ENCODE measurements at regions not wholly inside any gene's neighbourhood (a gene's known extent, or its start where the extent isn't known, plus 50 kb on each side); places are given as distances from the start of the nearest gene placed in this dataset.

DNA sequence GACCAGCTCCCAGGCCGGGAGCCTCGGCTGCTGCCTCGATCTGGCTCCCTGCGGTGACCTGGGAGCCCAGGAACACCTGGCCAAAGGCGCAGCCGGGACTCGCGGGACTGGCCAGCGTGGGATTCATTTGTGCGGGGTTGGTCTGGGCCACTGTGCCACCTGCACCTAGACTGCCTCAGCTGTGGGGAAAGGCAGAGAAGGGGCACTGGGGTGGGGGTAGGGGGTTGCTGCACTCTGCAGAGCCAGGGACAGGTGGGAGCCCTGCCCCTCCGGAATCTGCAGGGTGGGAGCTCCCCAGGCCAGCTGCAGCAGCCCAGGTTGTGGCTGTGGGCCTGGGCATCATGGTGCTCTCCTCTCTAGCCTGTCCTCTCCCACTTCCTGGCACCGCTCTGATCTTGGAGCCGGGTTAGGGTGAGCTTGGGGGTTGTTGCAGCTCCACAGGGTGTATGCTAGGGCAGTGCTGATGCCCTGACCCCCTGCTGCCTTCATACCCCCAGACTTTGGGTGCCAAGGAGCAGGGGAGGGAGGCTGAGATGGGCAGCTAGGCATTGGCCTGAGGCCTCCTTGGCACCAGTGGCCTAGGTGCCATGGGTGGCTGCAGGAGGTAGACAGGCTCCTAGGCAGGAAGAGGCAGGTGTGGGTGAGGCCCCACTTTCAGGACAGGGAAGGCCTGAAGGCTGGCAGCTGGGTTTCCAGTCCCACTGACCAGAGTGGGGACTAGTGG is 57.5 kb upstream of the ETV3 start:
- DNase-seq (no peak), ATAC-seq (no peak)
- TF ChIP-seq, protein P1, sequence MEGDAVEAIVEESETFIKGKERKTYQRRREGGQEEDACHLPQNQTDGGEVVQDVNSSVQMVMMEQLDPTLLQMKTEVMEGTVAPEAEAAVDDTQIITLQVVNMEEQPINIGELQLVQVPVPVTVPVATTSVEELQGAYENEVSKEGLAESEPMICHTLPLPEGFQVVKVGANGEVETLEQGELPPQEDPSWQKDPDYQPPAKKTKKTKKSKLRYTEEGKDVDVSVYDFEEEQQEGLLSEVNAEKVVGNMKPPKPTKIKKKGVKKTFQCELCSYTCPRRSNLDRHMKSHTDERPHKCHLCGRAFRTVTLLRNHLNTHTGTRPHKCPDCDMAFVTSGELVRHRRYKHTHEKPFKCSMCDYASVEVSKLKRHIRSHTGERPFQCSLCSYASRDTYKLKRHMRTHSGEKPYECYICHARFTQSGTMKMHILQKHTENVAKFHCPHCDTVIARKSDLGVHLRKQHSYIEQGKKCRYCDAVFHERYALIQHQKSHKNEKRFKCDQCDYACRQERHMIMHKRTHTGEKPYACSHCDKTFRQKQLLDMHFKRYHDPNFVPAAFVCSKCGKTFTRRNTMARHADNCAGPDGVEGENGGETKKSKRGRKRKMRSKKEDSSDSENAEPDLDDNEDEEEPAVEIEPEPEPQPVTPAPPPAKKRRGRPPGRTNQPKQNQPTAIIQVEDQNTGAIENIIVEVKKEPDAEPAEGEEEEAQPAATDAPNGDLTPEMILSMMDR (IDR thresholded peaks at IDR 0.05), result no peak
- Mint-ChIP-seq H3K27ac (no peak overlapping the region), H3K27me3 (peaks cover 17% of the 10 kb centered on the region), H3K4me3 (no peak overlapping the region), H3K9me3 (no peaks in the 10 kb centered on the region), H3K4me1 (ENCODE audit: low read depth) (no peaks in the 10 kb centered on the region), H3K36me3 (ENCODE audit: low read depth) (no peaks in the 10 kb centered on the region)
- ChIA-PET POLR2A (interaction anchor here (0.6 kb wide), 1 partner anchor 16 kb away, joined by 3 read pairs; no protein-coding TSS in a partner anchor), CTCF (interaction anchor here (0.9 to 2.6 kb wide), 11 partner anchors 8 to 301 kb away, joined by 3 to 12 read pairs (median 4); no protein-coding TSS in a partner anchor)
- intact Hi-C loops (cut with micrococcal nuclease), result loop anchor here (10.0 kb wide), 1 partner anchor 159 kb away; no protein-coding TSS in a partner anchor

DNA sequence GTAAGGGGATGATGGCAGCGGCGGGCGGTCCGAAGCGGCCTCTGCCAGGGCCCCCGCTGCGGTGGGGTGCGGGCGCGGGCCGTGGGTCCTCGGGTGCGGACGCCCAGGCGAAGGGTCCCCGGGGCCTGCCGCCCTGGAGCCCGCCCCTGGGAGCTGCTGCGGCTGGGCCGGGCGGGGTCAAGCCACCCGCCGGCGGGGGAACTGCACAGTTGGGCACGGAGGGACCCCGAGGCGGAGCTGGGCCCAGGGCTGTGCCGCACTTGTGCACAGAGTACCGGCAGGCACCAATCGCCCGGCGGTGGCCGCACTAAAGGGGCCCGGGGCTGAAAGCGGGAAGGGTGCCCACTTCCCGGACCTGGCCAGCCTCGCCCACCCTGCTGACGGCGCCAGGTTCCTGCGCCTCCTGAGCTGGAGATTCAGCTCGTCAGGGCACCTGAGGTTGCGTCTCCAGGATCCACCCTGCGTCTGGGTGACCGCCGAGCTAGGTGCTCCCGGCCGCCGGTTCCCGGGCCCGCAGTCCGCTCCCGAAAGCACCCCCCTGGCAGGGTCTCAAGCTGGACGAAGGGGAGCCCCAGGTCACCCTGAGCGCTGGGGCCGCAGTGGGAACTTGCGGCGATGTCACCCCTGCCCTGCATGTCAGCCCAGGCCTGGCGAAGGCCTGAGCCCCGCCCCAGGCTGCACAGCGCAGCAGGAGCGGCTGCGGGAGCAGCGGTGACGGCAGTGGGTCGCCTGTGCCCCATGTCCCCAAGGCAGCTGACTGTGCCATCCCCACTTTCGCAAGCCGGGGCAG is 56.7 kb upstream of the ETV3 start:
- CTCF ChIA-PET, result interaction anchor here (1.0 to 2.6 kb wide), 4 partner anchors 21 to 301 kb away, joined by 3 to 12 read pairs (median 6); no protein-coding TSS in a partner anchor
- ATAC-seq (no peak), DNase-seq (no peak)
- TF ChIP-seq, protein P1 (IDR thresholded peaks at IDR 0.05), result no peak
- Mint-ChIP-seq H3K36me3 (ENCODE audit: low read depth) (no peaks in the 10 kb centered on the region), H3K4me1 (ENCODE audit: low read depth) (no peaks in the 10 kb centered on the region), H3K27me3 (peaks cover 17% of the 10 kb centered on the region), H3K4me3 (no peak overlapping the region), H3K27ac (no peak overlapping the region), H3K9me3 (no peaks in the 10 kb centered on the region)
- intact Hi-C loops (cut with micrococcal nuclease), result loop anchor here (5.0 to 10.0 kb wide), 2 partner anchors 160 to 302 kb away; no protein-coding TSS in a partner anchor
- POLR2A ChIA-PET, result no interaction called here

DNA sequence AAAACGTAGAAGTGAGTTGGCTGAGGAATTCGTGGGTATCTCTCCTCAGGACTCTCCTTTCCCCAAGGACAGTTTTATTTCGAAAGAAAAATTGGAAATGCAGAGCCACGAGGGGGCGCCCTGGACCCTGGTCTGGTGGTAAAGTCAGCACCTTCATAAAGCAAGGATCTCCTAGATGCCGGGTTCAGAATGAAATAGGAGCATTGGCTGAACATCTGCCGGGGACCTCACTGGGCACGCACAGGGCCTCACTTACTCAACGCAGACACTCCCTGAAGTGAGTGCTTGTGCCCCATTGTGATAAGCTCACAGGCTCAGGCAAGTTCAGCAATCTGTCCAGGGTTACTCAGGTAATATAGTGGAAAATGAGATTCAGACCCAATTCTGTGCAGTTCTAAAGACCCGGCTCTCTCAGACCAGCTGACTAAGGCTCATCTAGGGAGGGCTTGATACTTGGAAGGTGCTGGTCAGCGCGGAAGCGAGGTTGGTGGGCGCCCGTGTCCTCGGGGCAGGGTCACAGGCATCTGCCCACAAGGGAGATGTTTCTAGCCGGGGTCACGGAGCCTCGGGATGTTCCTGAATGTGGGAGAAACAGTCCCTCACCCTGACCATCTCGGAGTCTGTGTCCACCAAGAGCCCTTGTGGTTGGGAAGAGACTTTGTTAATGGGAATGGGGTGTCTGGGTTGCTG is 55.7 kb upstream of the ETV3 start:
- Mint-ChIP-seq H3K27me3 (peaks cover 17% of the 10 kb centered on the region), H3K36me3 (ENCODE audit: low read depth) (no peaks in the 10 kb centered on the region), H3K9me3 (no peaks in the 10 kb centered on the region), H3K4me1 (ENCODE audit: low read depth) (no peaks in the 10 kb centered on the region), H3K27ac (no peak overlapping the region), H3K4me3 (no peak overlapping the region)
- ATAC-seq, result peak; percentile 61
- CTCF ChIA-PET, result no interaction called here
- intact Hi-C loops (cut with micrococcal nuclease), result loop anchor here (5.0 to 10.0 kb wide), 2 partner anchors 161 to 303 kb away; no protein-coding TSS in a partner anchor
- POLR2A ChIA-PET, result no interaction called here
- peak; percentile 81 for DNase-seq
- TF ChIP-seq, protein P1 (IDR thresholded peaks at IDR 0.05), result peak; percentile 85

DNA sequence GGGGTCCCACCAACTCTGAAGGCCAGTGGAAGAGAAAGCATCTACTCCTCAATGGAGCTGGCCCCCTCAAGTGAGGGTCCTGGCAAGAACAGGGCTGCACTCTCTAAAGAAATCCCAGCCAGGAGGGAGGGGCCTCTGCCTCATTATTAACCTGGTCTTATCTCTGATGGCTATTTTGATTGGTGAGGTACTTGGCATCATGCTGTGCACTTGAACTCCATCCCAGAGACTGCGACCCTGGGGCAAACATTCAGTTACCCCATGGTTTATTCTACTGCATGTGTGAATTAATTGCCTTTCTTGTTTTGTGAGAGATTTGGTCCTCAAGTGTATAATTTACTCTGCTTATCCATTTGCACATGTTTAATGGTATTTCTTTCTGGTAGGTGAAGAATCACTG is 55.0 kb upstream of the ETV3 start:
- ChIA-PET CTCF (no interaction called here), POLR2A (no interaction called here)
- H3K4me3 Mint-ChIP-seq, result no peak overlapping the region
- TF ChIP-seq, protein P1 (IDR thresholded peaks at IDR 0.05), result no peak
- no peaks in the 10 kb centered on the region for H3K9me3 Mint-ChIP-seq
- H3K36me3 Mint-ChIP-seq (ENCODE audit: low read depth), result no peaks in the 10 kb centered on the region
- no peak overlapping the region for H3K27ac Mint-ChIP-seq
- peaks cover 17% of the 10 kb centered on the region for H3K27me3 Mint-ChIP-seq
- no peak for ATAC-seq
- no peaks in the 10 kb centered on the region for H3K4me1 Mint-ChIP-seq (ENCODE audit: low read depth)
- no peak for DNase-seq
- intact Hi-C loops (cut with micrococcal nuclease), result loop anchor here (5.0 to 10.0 kb wide), 2 partner anchors 162 to 304 kb away; no protein-coding TSS in a partner anchor
